ENCODE measurements at regions not wholly inside any gene's neighbourhood (a gene's known extent, or its start where the extent isn't known, plus 50 kb on each side); places are given as distances from the start of the nearest gene placed in this dataset.

- H3K79me2 ChIP-seq (ENCODE audit: control insufficient read depth, insufficient read depth, low read length) = no peaks in the 10 kb centered on the region
- no peak overlapping the region for H2BK120ac ChIP-seq (ENCODE audit: low read depth, low read length)
- H3K79me1 ChIP-seq (ENCODE audit: low read length) = no peaks in the 10 kb centered on the region
- H3K4ac ChIP-seq (ENCODE audit: low read depth, low read length) = no peak overlapping the region
- no peak overlapping the region for H3K23ac ChIP-seq (ENCODE audit: low read length)
- no peaks in the 10 kb centered on the region for H3K27me3 ChIP-seq (ENCODE audit: insufficient read depth, low read length, poor library complexity)
- no peaks in the 10 kb centered on the region for H3K36me3 ChIP-seq (ENCODE audit: control insufficient read depth, insufficient read depth, low read length)
- H2BK5ac ChIP-seq (ENCODE audit: low read length) = no peak overlapping the region
- no peak overlapping the region for H3K4me2 ChIP-seq (ENCODE audit: low read length)
- no peak overlapping the region for H4K5ac ChIP-seq (ENCODE audit: low read length)
- H2AK5ac ChIP-seq (ENCODE audit: low read length) = no peak overlapping the region
- H4K8ac ChIP-seq (ENCODE audit: low read depth, low read length) = no peak overlapping the region
- no peak for DNase-seq
- no peak overlapping the region for H3K9ac ChIP-seq (ENCODE audit: low read length)
- H3K18ac ChIP-seq (ENCODE audit: low read length) = no peak overlapping the region
- H3K4me1 ChIP-seq (ENCODE audit: control insufficient read depth, low read depth, low read length) = no peaks in the 10 kb centered on the region
- H2BK15ac ChIP-seq (replicated peaks; ENCODE audit: low read depth) = no peak overlapping the region
- H3K56ac ChIP-seq (ENCODE audit: low read length) = no peak overlapping the region
- WGBS (ENCODE audit: extremely low coverage, insufficient coverage, low lambda C conversion rate) = no CpG with 5 or more reads among the region's 4 CpGs
- H3K27ac ChIP-seq (ENCODE audit: low read depth, low read length) = no peak overlapping the region
- no peak overlapping the region for H3K4me3 ChIP-seq (ENCODE audit: low read length)
Measured at GRCh38 chr6:11291582-11291981, 59.1 kb upstream of the NEDD9 start.

DNA sequence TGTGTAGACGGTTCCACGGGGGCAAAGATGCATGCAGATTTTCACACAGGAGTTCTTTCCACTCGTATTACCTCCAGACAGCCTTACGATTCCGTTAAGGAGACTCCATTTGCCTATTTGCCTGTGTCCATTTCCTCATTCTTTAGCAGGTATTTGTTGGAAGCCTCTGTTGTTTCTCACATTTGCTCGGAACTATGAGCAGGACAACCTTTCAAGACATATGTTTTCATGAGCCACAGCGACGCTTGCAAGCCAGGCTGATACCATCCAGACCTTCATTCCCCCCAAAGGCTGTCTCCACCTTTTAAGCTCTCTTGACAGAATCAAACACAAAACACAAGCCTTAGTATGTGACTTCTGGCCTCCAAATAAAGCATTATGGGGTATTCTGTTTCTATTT is 57.6 kb upstream of the NEDD9 start:
- Histone ChIP-seq H3K27me3 (ENCODE audit: insufficient read depth, low read length, poor library complexity) (no peaks in the 10 kb centered on the region), H3K27ac (ENCODE audit: low read depth, low read length) (no peak overlapping the region), H3K4me2 (ENCODE audit: low read length) (no peak overlapping the region), H3K4me3 (ENCODE audit: low read length) (no peak overlapping the region), H3K36me3 (ENCODE audit: control insufficient read depth, insufficient read depth, low read length) (no peaks in the 10 kb centered on the region), H3K4ac (ENCODE audit: low read depth, low read length) (no peak overlapping the region), H4K8ac (ENCODE audit: low read depth, low read length) (no peak overlapping the region), H2BK5ac (ENCODE audit: low read length) (no peak overlapping the region), H3K9ac (ENCODE audit: low read length) (no peak overlapping the region), H3K23ac (ENCODE audit: low read length) (no peak overlapping the region), H2AK5ac (ENCODE audit: low read length) (no peak overlapping the region), H3K18ac (ENCODE audit: low read length) (no peak overlapping the region), H4K5ac (ENCODE audit: low read length) (no peak overlapping the region), H3K56ac (ENCODE audit: low read length) (no peak overlapping the region), H2BK15ac (replicated peaks; ENCODE audit: low read depth) (no peak overlapping the region), H3K4me1 (ENCODE audit: control insufficient read depth, low read depth, low read length) (no peaks in the 10 kb centered on the region), H2BK120ac (ENCODE audit: low read depth, low read length) (no peak overlapping the region), H3K79me2 (ENCODE audit: control insufficient read depth, insufficient read depth, low read length) (no peaks in the 10 kb centered on the region), H3K79me1 (ENCODE audit: low read length) (no peaks in the 10 kb centered on the region)
- no CpG with 5 or more reads among the region's 8 CpGs for WGBS (ENCODE audit: extremely low coverage, insufficient coverage, low lambda C conversion rate)
- no peak for DNase-seq

GRCh38 chr6:11288065-11288464 is 55.6 kb upstream of the NEDD9 start:
- Histone ChIP-seq H3K4me1 (ENCODE audit: control insufficient read depth, low read depth, low read length) (no peaks in the 10 kb centered on the region), H4K8ac (ENCODE audit: low read depth, low read length) (no peak overlapping the region), H2BK15ac (replicated peaks; ENCODE audit: low read depth) (no peak overlapping the region), H3K27me3 (ENCODE audit: insufficient read depth, low read length, poor library complexity) (no peaks in the 10 kb centered on the region), H2AK5ac (ENCODE audit: low read length) (no peak overlapping the region), H4K5ac (ENCODE audit: low read length) (no peak overlapping the region), H3K4ac (ENCODE audit: low read depth, low read length) (no peak overlapping the region), H3K36me3 (ENCODE audit: control insufficient read depth, insufficient read depth, low read length) (no peaks in the 10 kb centered on the region), H3K4me2 (ENCODE audit: low read length) (no peak overlapping the region), H3K23ac (ENCODE audit: low read length) (no peak overlapping the region), H3K79me2 (ENCODE audit: control insufficient read depth, insufficient read depth, low read length) (no peaks in the 10 kb centered on the region), H2BK5ac (ENCODE audit: low read length) (no peak overlapping the region), H3K27ac (ENCODE audit: low read depth, low read length) (no peak overlapping the region), H3K18ac (ENCODE audit: low read length) (no peak overlapping the region), H2BK120ac (ENCODE audit: low read depth, low read length) (no peak overlapping the region), H3K79me1 (ENCODE audit: low read length) (no peaks in the 10 kb centered on the region), H3K9ac (ENCODE audit: low read length) (no peak overlapping the region), H3K4me3 (ENCODE audit: low read length) (no peak overlapping the region), H3K56ac (ENCODE audit: low read length) (no peak overlapping the region)
- no peak for DNase-seq
- no CpG with 5 or more reads among the region's 7 CpGs for WGBS (ENCODE audit: extremely low coverage, insufficient coverage, low lambda C conversion rate)

GRCh38 chr6:11284996-11285395 is 52.5 kb upstream of the NEDD9 start:
- no peak overlapping the region for H3K9ac ChIP-seq (ENCODE audit: low read length)
- H4K5ac ChIP-seq (ENCODE audit: low read length) = no peak overlapping the region
- no peak overlapping the region for H3K18ac ChIP-seq (ENCODE audit: low read length)
- H3K23ac ChIP-seq (ENCODE audit: low read length) = no peak overlapping the region
- H3K4ac ChIP-seq (ENCODE audit: low read depth, low read length) = no peak overlapping the region
- no peak overlapping the region for H3K56ac ChIP-seq (ENCODE audit: low read length)
- DNase-seq = no peak
- no peak overlapping the region for H2AK5ac ChIP-seq (ENCODE audit: low read length)
- no peak overlapping the region for H3K4me3 ChIP-seq (ENCODE audit: low read length)
- no peaks in the 10 kb centered on the region for H3K4me1 ChIP-seq (ENCODE audit: control insufficient read depth, low read depth, low read length)
- WGBS (ENCODE audit: extremely low coverage, insufficient coverage, low lambda C conversion rate) = no CpG with 5 or more reads among the region's 4 CpGs
- H3K27me3 ChIP-seq (ENCODE audit: insufficient read depth, low read length, poor library complexity) = no peaks in the 10 kb centered on the region
- H2BK5ac ChIP-seq (ENCODE audit: low read length) = no peak overlapping the region
- no peaks in the 10 kb centered on the region for H3K36me3 ChIP-seq (ENCODE audit: control insufficient read depth, insufficient read depth, low read length)
- no peaks in the 10 kb centered on the region for H3K79me1 ChIP-seq (ENCODE audit: low read length)
- no peak overlapping the region for H4K8ac ChIP-seq (ENCODE audit: low read depth, low read length)
- H2BK120ac ChIP-seq (ENCODE audit: low read depth, low read length) = no peak overlapping the region
- no peaks in the 10 kb centered on the region for H3K79me2 ChIP-seq (ENCODE audit: control insufficient read depth, insufficient read depth, low read length)
- H3K27ac ChIP-seq (ENCODE audit: low read depth, low read length) = no peak overlapping the region
- no peak overlapping the region for H3K4me2 ChIP-seq (ENCODE audit: low read length)
- no peak overlapping the region for H2BK15ac ChIP-seq (replicated peaks; ENCODE audit: low read depth)

GRCh38 chr6:11283629-11284028 is 51.2 kb upstream of the NEDD9 start:
- H3K4me2 ChIP-seq (ENCODE audit: low read length) = no peak overlapping the region
- H3K9ac ChIP-seq (ENCODE audit: low read length) = no peak overlapping the region
- no peak overlapping the region for H3K56ac ChIP-seq (ENCODE audit: low read length)
- H2BK5ac ChIP-seq (ENCODE audit: low read length) = no peak overlapping the region
- H2BK120ac ChIP-seq (ENCODE audit: low read depth, low read length) = no peak overlapping the region
- H2AK5ac ChIP-seq (ENCODE audit: low read length) = no peak overlapping the region
- no peak overlapping the region for H4K8ac ChIP-seq (ENCODE audit: low read depth, low read length)
- no peaks in the 10 kb centered on the region for H3K27me3 ChIP-seq (ENCODE audit: insufficient read depth, low read length, poor library complexity)
- no peaks in the 10 kb centered on the region for H3K4me1 ChIP-seq (ENCODE audit: control insufficient read depth, low read depth, low read length)
- no peak overlapping the region for H2BK15ac ChIP-seq (replicated peaks; ENCODE audit: low read depth)
- no peak overlapping the region for H3K18ac ChIP-seq (ENCODE audit: low read length)
- no peaks in the 10 kb centered on the region for H3K79me2 ChIP-seq (ENCODE audit: control insufficient read depth, insufficient read depth, low read length)
- H4K5ac ChIP-seq (ENCODE audit: low read length) = no peak overlapping the region
- no peak overlapping the region for H3K4me3 ChIP-seq (ENCODE audit: low read length)
- H3K23ac ChIP-seq (ENCODE audit: low read length) = no peak overlapping the region
- no peaks in the 10 kb centered on the region for H3K79me1 ChIP-seq (ENCODE audit: low read length)
- no peak overlapping the region for H3K27ac ChIP-seq (ENCODE audit: low read depth, low read length)
- DNase-seq = no peak
- H3K36me3 ChIP-seq (ENCODE audit: control insufficient read depth, insufficient read depth, low read length) = no peaks in the 10 kb centered on the region
- H3K4ac ChIP-seq (ENCODE audit: low read depth, low read length) = no peak overlapping the region
- no CpG with 5 or more reads among the region's 2 CpGs for WGBS (ENCODE audit: extremely low coverage, insufficient coverage, low lambda C conversion rate)

DNA sequence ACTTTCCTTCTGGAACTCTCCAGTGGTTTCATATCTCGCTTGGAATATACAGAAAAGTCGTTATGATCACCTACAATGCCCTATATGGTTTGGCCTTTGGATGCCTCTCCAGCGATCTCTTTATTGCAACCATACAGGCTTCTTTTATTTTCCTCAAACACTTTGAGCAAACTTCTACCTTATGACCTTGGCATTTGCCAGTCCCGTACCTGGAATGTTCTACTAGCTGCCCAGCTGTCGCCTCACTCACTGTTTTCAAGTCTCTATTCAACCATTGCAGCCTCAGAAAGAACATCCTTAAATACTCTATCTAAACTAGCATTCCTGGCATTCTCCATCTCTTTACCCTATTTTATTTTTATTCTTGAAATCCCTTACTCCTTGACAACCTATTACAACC is 50.4 kb upstream of the NEDD9 start:
- H2BK15ac ChIP-seq (replicated peaks; ENCODE audit: low read depth) = no peak overlapping the region
- H2BK120ac ChIP-seq (ENCODE audit: low read depth, low read length) = no peak overlapping the region
- H3K79me2 ChIP-seq (ENCODE audit: control insufficient read depth, insufficient read depth, low read length) = no peaks in the 10 kb centered on the region
- H3K27me3 ChIP-seq (ENCODE audit: insufficient read depth, low read length, poor library complexity) = no peaks in the 10 kb centered on the region
- no peak overlapping the region for H3K4me2 ChIP-seq (ENCODE audit: low read length)
- no peak overlapping the region for H3K4me3 ChIP-seq (ENCODE audit: low read length)
- no peak overlapping the region for H3K27ac ChIP-seq (ENCODE audit: low read depth, low read length)
- no peak overlapping the region for H3K23ac ChIP-seq (ENCODE audit: low read length)
- H3K56ac ChIP-seq (ENCODE audit: low read length) = no peak overlapping the region
- no peak overlapping the region for H4K8ac ChIP-seq (ENCODE audit: low read depth, low read length)
- no peak overlapping the region for H3K18ac ChIP-seq (ENCODE audit: low read length)
- H3K4me1 ChIP-seq (ENCODE audit: control insufficient read depth, low read depth, low read length) = peaks cover 5% of the 10 kb centered on the region
- H3K79me1 ChIP-seq (ENCODE audit: low read length) = no peaks in the 10 kb centered on the region
- no peak overlapping the region for H3K4ac ChIP-seq (ENCODE audit: low read depth, low read length)
- no peak overlapping the region for H2AK5ac ChIP-seq (ENCODE audit: low read length)
- no peak overlapping the region for H4K5ac ChIP-seq (ENCODE audit: low read length)
- no peak for DNase-seq
- H3K36me3 ChIP-seq (ENCODE audit: control insufficient read depth, insufficient read depth, low read length) = no peaks in the 10 kb centered on the region
- H3K9ac ChIP-seq (ENCODE audit: low read length) = no peak overlapping the region
- WGBS (ENCODE audit: extremely low coverage, insufficient coverage, low lambda C conversion rate) = no CpG with 5 or more reads among the region's 5 CpGs
- no peak overlapping the region for H2BK5ac ChIP-seq (ENCODE audit: low read length)

Data from mesendoderm (in vitro differentiated cells).